Stimulated activated naive CD8-positive, alpha-beta T cell treated with anti-CD3 and anti-CD28 coated beads, Interleukin-15, Interleukin-2, amounts not matched to agents 100 ng/mL and 50 ng/mL, for 24 hours (primary cell): ENCODE measurements at regions not wholly inside any gene's neighbourhood (a gene's known extent, or its start where the extent isn't known, plus 50 kb on each side); places are given as distances from the start of the nearest gene placed in this dataset.

Source experiments
- H3K27ac Mint-ChIP-seq: one replicate; pipeline ENCODE4 v1.8.0; 2021; ENCODE audit warnings: mild to moderate bottlenecking, mixed read lengths
- H3K27me3 Mint-ChIP-seq: one replicate; pipeline ENCODE4 v1.8.0; 2021; ENCODE audit warnings: mixed read lengths
- H3K36me3 Mint-ChIP-seq: one replicate; pipeline ENCODE4 v1.8.0; 2021; ENCODE audit warnings: low read depth, mixed read lengths
- H3K4me1 Mint-ChIP-seq: one replicate; pipeline ENCODE4 v1.8.0; 2021; ENCODE audit warnings: low read depth, mixed read lengths
- H3K4me3 Mint-ChIP-seq: one replicate; pipeline ENCODE4 v1.8.0; 2021; ENCODE audit warnings: mild to moderate bottlenecking, mixed read lengths
- H3K9me3 Mint-ChIP-seq: one replicate; pipeline ENCODE4 v1.8.0; 2021; ENCODE audit warnings: mixed read lengths

- no peak overlapping the region for H3K4me3 Mint-ChIP-seq
- no peaks in the 10 kb centered on the region for H3K36me3 Mint-ChIP-seq
Measured at GRCh38 chr10:20726381-20726780, 170.7 kb downstream of the NEBL start.

GRCh38 chr10:20714979-20715378, 182.1 kb downstream of the NEBL start:
- no peak overlapping the region for H3K27ac Mint-ChIP-seq

More at GRCh38 chr10:20726381-20726780, 170.7 kb downstream of the NEBL start:
- H3K27me3 Mint-ChIP-seq = no peaks in the 10 kb centered on the region
- no peak overlapping the region for H3K27ac Mint-ChIP-seq
- peaks cover 24% of the 10 kb centered on the region for H3K9me3 Mint-ChIP-seq
- no peaks in the 10 kb centered on the region for H3K4me1 Mint-ChIP-seq

GRCh38 chr10:20714518-20714917, 182.6 kb downstream of the NEBL start:
- H3K27ac Mint-ChIP-seq = no peak overlapping the region
- H3K4me3 Mint-ChIP-seq = no peak overlapping the region
- H3K9me3 Mint-ChIP-seq = peaks cover 7% of the 10 kb centered on the region
- no peaks in the 10 kb centered on the region for H3K4me1 Mint-ChIP-seq
- H3K27me3 Mint-ChIP-seq = no peaks in the 10 kb centered on the region
- H3K36me3 Mint-ChIP-seq = no peaks in the 10 kb centered on the region

More at GRCh38 chr10:20714979-20715378, 182.1 kb downstream of the NEBL start:
- Mint-ChIP-seq H3K36me3 (no peaks in the 10 kb centered on the region), H3K4me1 (no peaks in the 10 kb centered on the region), H3K9me3 (peaks cover 7% of the 10 kb centered on the region), H3K4me3 (no peak overlapping the region), H3K27me3 (no peaks in the 10 kb centered on the region)

GRCh38 chr10:20713420-20713819, 183.7 kb downstream of the NEBL start:
- no peak overlapping the region for H3K4me3 Mint-ChIP-seq
- no peaks in the 10 kb centered on the region for H3K27me3 Mint-ChIP-seq
- peaks cover 5% of the 10 kb centered on the region for H3K9me3 Mint-ChIP-seq
- no peak overlapping the region for H3K27ac Mint-ChIP-seq
- H3K4me1 Mint-ChIP-seq = no peaks in the 10 kb centered on the region
- no peaks in the 10 kb centered on the region for H3K36me3 Mint-ChIP-seq

DNA sequence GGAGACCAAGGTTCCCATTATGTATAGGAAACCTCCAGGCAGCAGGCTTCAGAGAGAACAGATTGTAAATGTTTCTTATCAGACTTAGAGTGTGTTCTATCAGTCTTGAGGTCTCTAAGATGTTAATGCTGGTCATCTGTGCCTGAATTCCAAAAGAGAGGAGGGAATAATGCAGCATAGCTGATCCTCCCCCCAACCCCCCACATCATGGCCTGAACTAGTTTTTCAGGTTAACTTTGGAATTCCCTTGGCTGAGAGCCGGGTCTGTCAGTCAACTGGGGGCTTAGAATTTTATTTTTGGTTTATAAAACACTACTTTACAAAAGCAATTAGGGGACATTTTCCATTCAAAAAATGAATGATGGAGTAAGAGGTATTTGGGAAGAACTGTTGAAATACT, 184.3 kb downstream of the NEBL start:
- no peaks in the 10 kb centered on the region for H3K36me3 Mint-ChIP-seq
- H3K4me3 Mint-ChIP-seq = no peak overlapping the region
- H3K27ac Mint-ChIP-seq = no peak overlapping the region
- no peaks in the 10 kb centered on the region for H3K27me3 Mint-ChIP-seq
- H3K4me1 Mint-ChIP-seq = no peaks in the 10 kb centered on the region
- H3K9me3 Mint-ChIP-seq = peaks cover 4% of the 10 kb centered on the region

- H3K27ac Mint-ChIP-seq = no peak overlapping the region
- H3K27me3 Mint-ChIP-seq = no peaks in the 10 kb centered on the region
- H3K4me1 Mint-ChIP-seq = no peaks in the 10 kb centered on the region
- H3K9me3 Mint-ChIP-seq = peaks cover 6% of the 10 kb centered on the region
- no peak overlapping the region for H3K4me3 Mint-ChIP-seq
- no peaks in the 10 kb centered on the region for H3K36me3 Mint-ChIP-seq
Measured at GRCh38 chr10:20709708-20710107, 187.4 kb downstream of the NEBL start.

DNA sequence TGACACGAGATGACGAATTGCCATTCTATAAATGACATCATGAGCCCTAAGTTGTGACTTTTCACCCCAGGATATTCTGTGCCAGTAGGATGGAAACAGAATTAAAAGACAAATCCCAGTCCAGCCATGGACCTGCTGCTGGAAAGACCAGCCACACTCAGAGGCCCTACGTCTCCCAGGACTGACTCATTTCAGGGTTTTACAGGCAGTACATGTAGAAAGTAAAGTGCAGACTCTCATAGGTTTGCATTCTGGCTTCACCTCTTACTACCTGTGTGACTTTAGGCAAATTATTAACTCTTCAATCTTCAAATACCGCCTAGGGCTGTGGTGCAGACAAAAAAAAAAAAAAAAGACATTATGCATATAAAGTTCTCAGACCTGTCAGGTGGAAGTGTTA, 188.8 kb downstream of the NEBL start:
- no peaks in the 10 kb centered on the region for H3K27me3 Mint-ChIP-seq
- no peak overlapping the region for H3K4me3 Mint-ChIP-seq
- no peaks in the 10 kb centered on the region for H3K4me1 Mint-ChIP-seq
- H3K9me3 Mint-ChIP-seq = peaks cover 6% of the 10 kb centered on the region
- H3K36me3 Mint-ChIP-seq = no peaks in the 10 kb centered on the region
- no peak overlapping the region for H3K27ac Mint-ChIP-seq

- no peaks in the 10 kb centered on the region for H3K4me1 Mint-ChIP-seq
- no peak overlapping the region for H3K4me3 Mint-ChIP-seq
- no peaks in the 10 kb centered on the region for H3K36me3 Mint-ChIP-seq
- H3K27ac Mint-ChIP-seq = no peak overlapping the region
- H3K9me3 Mint-ChIP-seq = peaks cover 6% of the 10 kb centered on the region
- H3K27me3 Mint-ChIP-seq = no peaks in the 10 kb centered on the region
Measured at GRCh38 chr10:20707251-20707650, 189.9 kb downstream of the NEBL start.

GRCh38 chr10:20698837-20699236, 198.3 kb downstream of the NEBL start:
- Mint-ChIP-seq H3K36me3 (no peaks in the 10 kb centered on the region), H3K9me3 (peaks cover 5% of the 10 kb centered on the region), H3K4me3 (no peak overlapping the region), H3K27ac (no peak overlapping the region), H3K27me3 (no peaks in the 10 kb centered on the region), H3K4me1 (no peaks in the 10 kb centered on the region)

DNA sequence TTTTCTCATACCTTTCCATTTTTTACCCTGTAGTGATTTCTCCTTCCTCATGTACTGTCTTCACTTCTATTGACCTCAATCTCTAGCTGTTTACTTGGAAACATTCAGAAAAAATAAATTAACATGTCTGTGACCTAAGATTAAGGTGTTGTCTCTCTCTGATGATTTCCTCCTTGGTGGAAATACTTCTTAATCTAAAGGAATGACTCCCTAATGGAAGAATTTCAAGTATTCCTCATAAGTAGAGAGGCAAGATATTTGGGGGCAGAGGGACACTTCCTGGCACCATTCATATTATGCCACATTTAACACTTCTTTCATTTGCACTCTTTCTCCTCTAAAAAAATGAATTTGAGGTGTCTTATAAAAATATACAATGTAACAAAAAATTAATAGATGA, 202.8 kb downstream of the NEBL start:
- no peaks in the 10 kb centered on the region for H3K36me3 Mint-ChIP-seq

GRCh38 chr10:20688797-20689544, 208.1 kb downstream of the NEBL start:
- H3K4me1 Mint-ChIP-seq = no peaks in the 10 kb centered on the region
- no peak overlapping the region for H3K27ac Mint-ChIP-seq
- no peaks in the 10 kb centered on the region for H3K27me3 Mint-ChIP-seq
- peaks cover 4% of the 10 kb centered on the region for H3K9me3 Mint-ChIP-seq
- no peak overlapping the region for H3K4me3 Mint-ChIP-seq
- no peaks in the 10 kb centered on the region for H3K36me3 Mint-ChIP-seq

More for the DNA sequence above, 202.8 kb downstream of the NEBL start:
- no peak overlapping the region for H3K27ac Mint-ChIP-seq
- no peak overlapping the region for H3K4me3 Mint-ChIP-seq
- H3K27me3 Mint-ChIP-seq = no peaks in the 10 kb centered on the region
- no peaks in the 10 kb centered on the region for H3K4me1 Mint-ChIP-seq
- H3K9me3 Mint-ChIP-seq = peaks cover 5% of the 10 kb centered on the region

GRCh38 chr10:20686015-20686635, 211.0 kb downstream of the NEBL start:
- no peak overlapping the region for H3K4me3 Mint-ChIP-seq
- H3K27me3 Mint-ChIP-seq = no peaks in the 10 kb centered on the region
- H3K36me3 Mint-ChIP-seq = no peaks in the 10 kb centered on the region
- no peaks in the 10 kb centered on the region for H3K4me1 Mint-ChIP-seq
- peaks cover 10% of the 10 kb centered on the region for H3K9me3 Mint-ChIP-seq
- no peak overlapping the region for H3K27ac Mint-ChIP-seq

DNA sequence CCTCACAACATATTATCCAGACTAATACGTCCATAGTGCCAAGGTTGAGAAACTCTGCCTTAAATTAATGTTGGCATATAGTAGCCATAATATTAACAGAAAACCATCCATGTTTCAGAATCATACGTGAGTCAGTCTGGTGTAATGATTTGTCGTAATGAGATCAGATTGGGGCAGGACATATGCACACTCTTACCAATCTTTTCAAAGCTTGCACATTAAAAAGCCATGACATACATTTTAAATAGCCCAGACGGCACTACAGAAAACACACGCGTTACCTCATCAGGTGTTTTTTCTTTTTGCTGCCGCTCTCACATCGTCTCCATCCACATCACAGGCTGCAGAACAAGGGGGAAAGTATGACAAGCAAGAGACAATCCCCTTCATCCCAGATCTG, 211.6 kb downstream of the NEBL start:
- Mint-ChIP-seq H3K4me1 (no peaks in the 10 kb centered on the region), H3K4me3 (no peak overlapping the region), H3K27ac (no peak overlapping the region), H3K27me3 (no peaks in the 10 kb centered on the region), H3K36me3 (no peaks in the 10 kb centered on the region), H3K9me3 (peaks cover 10% of the 10 kb centered on the region)

GRCh38 chr10:20683345-20683744, 213.8 kb downstream of the NEBL start:
- H3K27me3 Mint-ChIP-seq = no peaks in the 10 kb centered on the region
- H3K4me1 Mint-ChIP-seq = no peaks in the 10 kb centered on the region
- H3K36me3 Mint-ChIP-seq = no peaks in the 10 kb centered on the region
- H3K27ac Mint-ChIP-seq = no peak overlapping the region
- H3K9me3 Mint-ChIP-seq = peaks cover 10% of the 10 kb centered on the region
- no peak overlapping the region for H3K4me3 Mint-ChIP-seq

GRCh38 chr10:20682782-20683181, 214.3 kb downstream of the NEBL start:
- no peaks in the 10 kb centered on the region for H3K27me3 Mint-ChIP-seq
- H3K36me3 Mint-ChIP-seq = no peaks in the 10 kb centered on the region
- H3K9me3 Mint-ChIP-seq = peaks cover 7% of the 10 kb centered on the region
- H3K27ac Mint-ChIP-seq = no peak overlapping the region
- H3K4me1 Mint-ChIP-seq = no peaks in the 10 kb centered on the region
- no peak overlapping the region for H3K4me3 Mint-ChIP-seq

- no peaks in the 10 kb centered on the region for H3K4me1 Mint-ChIP-seq
- no peaks in the 10 kb centered on the region for H3K27me3 Mint-ChIP-seq
- H3K36me3 Mint-ChIP-seq = no peaks in the 10 kb centered on the region
Measured at GRCh38 chr10:20677340-20677739, 219.8 kb downstream of the NEBL start.

More at GRCh38 chr10:20677340-20677739, 219.8 kb downstream of the NEBL start:
- H3K27ac Mint-ChIP-seq = no peak overlapping the region
- H3K4me3 Mint-ChIP-seq = no peak overlapping the region
- H3K9me3 Mint-ChIP-seq = no peaks in the 10 kb centered on the region
